ENCODE measurements at regions not wholly inside any gene's neighbourhood (a gene's known extent, or its start where the extent isn't known, plus 50 kb on each side); places are given as distances from the start of the nearest gene placed in this dataset.

DNA sequence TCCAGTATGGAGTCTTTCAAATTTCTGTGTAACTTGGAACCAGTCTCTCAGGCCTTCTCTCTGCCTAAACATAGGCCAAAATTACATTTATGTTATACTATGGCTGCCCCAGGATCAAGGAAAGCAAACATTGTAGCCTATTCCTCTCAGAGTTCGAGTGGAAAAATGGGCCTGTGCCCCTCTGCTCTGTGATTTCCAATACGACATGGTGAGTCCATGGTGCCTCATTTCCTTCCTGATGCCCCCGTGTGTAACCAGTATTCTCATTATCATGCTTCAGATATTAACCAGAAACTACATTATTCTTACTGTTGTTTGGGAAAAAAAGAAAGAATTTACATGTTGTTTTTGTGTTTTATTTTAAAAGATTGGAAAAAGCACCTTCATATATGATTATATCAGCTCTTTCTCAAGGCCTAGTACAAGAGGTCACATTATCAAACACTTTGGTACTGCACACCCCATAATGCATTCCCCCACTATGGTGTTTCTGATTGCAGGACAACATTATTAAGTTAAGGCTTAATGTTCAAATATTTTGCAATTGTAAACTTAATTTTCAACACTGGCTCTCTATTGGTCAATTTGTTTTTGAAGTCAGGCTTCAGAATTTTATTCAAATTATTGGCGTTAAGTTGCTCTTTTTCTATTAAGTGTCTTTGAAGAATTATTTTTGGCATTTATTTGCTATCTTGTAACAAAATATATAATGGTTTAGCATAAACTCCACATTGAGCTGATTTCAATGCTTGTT, 151.8 kb upstream of the SLC27A6 start:
- TF ChIP-seq EZH2 (IDR thresholded peaks at IDR 0.05; ENCODE audit: insufficient read depth, low read length) = no peak
- TF ChIP-seq, protein P1, sequence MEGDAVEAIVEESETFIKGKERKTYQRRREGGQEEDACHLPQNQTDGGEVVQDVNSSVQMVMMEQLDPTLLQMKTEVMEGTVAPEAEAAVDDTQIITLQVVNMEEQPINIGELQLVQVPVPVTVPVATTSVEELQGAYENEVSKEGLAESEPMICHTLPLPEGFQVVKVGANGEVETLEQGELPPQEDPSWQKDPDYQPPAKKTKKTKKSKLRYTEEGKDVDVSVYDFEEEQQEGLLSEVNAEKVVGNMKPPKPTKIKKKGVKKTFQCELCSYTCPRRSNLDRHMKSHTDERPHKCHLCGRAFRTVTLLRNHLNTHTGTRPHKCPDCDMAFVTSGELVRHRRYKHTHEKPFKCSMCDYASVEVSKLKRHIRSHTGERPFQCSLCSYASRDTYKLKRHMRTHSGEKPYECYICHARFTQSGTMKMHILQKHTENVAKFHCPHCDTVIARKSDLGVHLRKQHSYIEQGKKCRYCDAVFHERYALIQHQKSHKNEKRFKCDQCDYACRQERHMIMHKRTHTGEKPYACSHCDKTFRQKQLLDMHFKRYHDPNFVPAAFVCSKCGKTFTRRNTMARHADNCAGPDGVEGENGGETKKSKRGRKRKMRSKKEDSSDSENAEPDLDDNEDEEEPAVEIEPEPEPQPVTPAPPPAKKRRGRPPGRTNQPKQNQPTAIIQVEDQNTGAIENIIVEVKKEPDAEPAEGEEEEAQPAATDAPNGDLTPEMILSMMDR (IDR thresholded peaks at IDR 0.05; ENCODE audit: insufficient read depth, low read depth, low read length) = no peak
- H3K4me3 Mint-ChIP-seq (ENCODE audit: unreplicated experiment) = no peak overlapping the region

DNA sequence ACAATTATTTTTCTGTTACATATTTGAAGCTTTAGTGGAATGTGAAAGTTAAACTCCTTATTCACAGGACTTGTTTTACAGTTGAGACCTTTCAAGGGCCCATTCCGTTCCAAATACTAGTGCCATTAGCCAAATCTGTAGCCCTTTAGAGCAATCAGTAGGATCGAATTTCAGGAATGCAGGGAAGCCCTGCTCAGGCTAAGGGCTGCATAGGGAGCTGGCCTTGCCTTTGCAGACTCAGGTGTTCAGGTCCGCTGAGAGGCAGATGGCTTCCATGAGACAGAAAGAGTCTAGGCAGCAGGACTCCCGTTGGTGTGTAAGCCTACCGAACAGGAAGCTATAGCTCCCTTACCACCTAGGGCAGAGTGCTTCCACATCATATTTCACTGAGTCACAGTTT, 150.1 kb upstream of the SLC27A6 start:
- no peaks in the 10 kb centered on the region for H3K27me3 Mint-ChIP-seq (ENCODE audit: low read depth, unreplicated experiment)
- Histone ChIP-seq H4K20me1 (ENCODE audit: insufficient read depth, low read length) (no peaks in the 10 kb centered on the region), H3K9me3 (ENCODE audit: insufficient read depth, low read depth, low read length) (no peaks in the 10 kb centered on the region), H3K4me1 (ENCODE audit: insufficient read depth, low read length) (no peaks in the 10 kb centered on the region), H2AFZ (ENCODE audit: low read depth, low read length) (no peak overlapping the region), H3K27ac (ENCODE audit: low read depth, low read length) (no peak overlapping the region), H3K4me2 (ENCODE audit: low read length) (no peak overlapping the region), H3K9ac (ENCODE audit: low read length) (no peak overlapping the region), H3K79me2 (ENCODE audit: insufficient read depth, low read length) (no peaks in the 10 kb centered on the region), H3K27me3 (ENCODE audit: insufficient read depth, low read length) (no peaks in the 10 kb centered on the region), H3K36me3 (ENCODE audit: insufficient read depth, low read length) (no peaks in the 10 kb centered on the region), H3K4me3 (ENCODE audit: insufficient read depth, low read depth, low read length) (no peak overlapping the region)
- TF ChIP-seq EZH2 (IDR thresholded peaks at IDR 0.05; ENCODE audit: insufficient read depth, low read length) = no peak
- TF ChIP-seq, protein P1 (IDR thresholded peaks at IDR 0.05; ENCODE audit: insufficient read depth, low read depth, low read length) = no peak
- no peaks in the 10 kb centered on the region for H3K4me1 Mint-ChIP-seq (ENCODE audit: low read depth, unreplicated experiment)
- H3K36me3 Mint-ChIP-seq (ENCODE audit: low read depth, unreplicated experiment) = no peaks in the 10 kb centered on the region
- DNase-seq (ENCODE audit: low read depth) (no peak), FAIRE-seq (no peak)
- H3K9me3 Mint-ChIP-seq (ENCODE audit: unreplicated experiment) = peaks cover 3% of the 10 kb centered on the region
- H3K4me3 Mint-ChIP-seq (ENCODE audit: unreplicated experiment) = no peak overlapping the region
- H3K27ac Mint-ChIP-seq (ENCODE audit: unreplicated experiment) = no peak overlapping the region

More for the DNA sequence above, 151.8 kb upstream of the SLC27A6 start:
- Mint-ChIP-seq H3K27ac (ENCODE audit: unreplicated experiment) (no peak overlapping the region), H3K9me3 (ENCODE audit: unreplicated experiment) (peaks cover 3% of the 10 kb centered on the region), H3K4me1 (ENCODE audit: low read depth, unreplicated experiment) (no peaks in the 10 kb centered on the region), H3K36me3 (ENCODE audit: low read depth, unreplicated experiment) (no peaks in the 10 kb centered on the region), H3K27me3 (ENCODE audit: low read depth, unreplicated experiment) (no peaks in the 10 kb centered on the region)
- Histone ChIP-seq H4K20me1 (ENCODE audit: insufficient read depth, low read length) (no peaks in the 10 kb centered on the region), H3K4me1 (ENCODE audit: insufficient read depth, low read length) (no peaks in the 10 kb centered on the region), H3K36me3 (ENCODE audit: insufficient read depth, low read length) (no peaks in the 10 kb centered on the region), H3K79me2 (ENCODE audit: insufficient read depth, low read length) (no peaks in the 10 kb centered on the region), H3K27me3 (ENCODE audit: insufficient read depth, low read length) (no peaks in the 10 kb centered on the region), H3K27ac (ENCODE audit: low read depth, low read length) (no peak overlapping the region), H3K9ac (ENCODE audit: low read length) (no peak overlapping the region), H3K4me2 (ENCODE audit: low read length) (no peak overlapping the region), H3K4me3 (ENCODE audit: insufficient read depth, low read depth, low read length) (no peak overlapping the region), H2AFZ (ENCODE audit: low read depth, low read length) (no peak overlapping the region), H3K9me3 (ENCODE audit: insufficient read depth, low read depth, low read length) (no peaks in the 10 kb centered on the region)
- FAIRE-seq (no peak), DNase-seq (ENCODE audit: low read depth) (no peak)

DNA sequence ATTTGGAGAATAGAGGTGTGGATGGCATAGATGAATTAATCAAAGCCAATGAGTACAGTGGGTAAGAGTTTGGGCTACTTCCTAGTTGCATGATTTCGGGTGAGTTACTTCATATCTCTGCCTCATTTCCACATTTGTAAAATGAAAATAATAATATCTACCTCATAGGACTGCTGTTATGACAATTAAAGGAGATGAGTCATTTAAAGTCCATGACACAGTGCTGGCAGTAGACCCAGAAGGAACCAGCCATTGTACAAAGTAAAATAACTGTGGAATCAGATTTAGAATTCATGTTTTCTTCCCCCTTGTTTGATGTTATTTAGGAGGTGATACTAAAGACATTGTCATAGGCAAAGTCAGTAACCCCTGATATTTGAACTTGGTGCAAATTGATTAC, 139.5 kb upstream of the SLC27A6 start:
- Histone ChIP-seq H3K4me3 (ENCODE audit: insufficient read depth, low read depth, low read length) (no peak overlapping the region), H3K4me1 (ENCODE audit: insufficient read depth, low read length) (no peaks in the 10 kb centered on the region), H3K79me2 (ENCODE audit: insufficient read depth, low read length) (no peaks in the 10 kb centered on the region), H3K36me3 (ENCODE audit: insufficient read depth, low read length) (no peaks in the 10 kb centered on the region), H3K4me2 (ENCODE audit: low read length) (no peak overlapping the region), H4K20me1 (ENCODE audit: insufficient read depth, low read length) (no peaks in the 10 kb centered on the region), H3K9me3 (ENCODE audit: insufficient read depth, low read depth, low read length) (no peaks in the 10 kb centered on the region), H2AFZ (ENCODE audit: low read depth, low read length) (no peak overlapping the region), H3K27ac (ENCODE audit: low read depth, low read length) (no peak overlapping the region), H3K9ac (ENCODE audit: low read length) (no peak overlapping the region), H3K27me3 (ENCODE audit: insufficient read depth, low read length) (no peaks in the 10 kb centered on the region)
- TF ChIP-seq, protein P1 (IDR thresholded peaks at IDR 0.05; ENCODE audit: insufficient read depth, low read depth, low read length) = no peak
- no peak for TF ChIP-seq EZH2 (IDR thresholded peaks at IDR 0.05; ENCODE audit: insufficient read depth, low read length)
- Mint-ChIP-seq H3K4me3 (ENCODE audit: unreplicated experiment) (no peak overlapping the region), H3K36me3 (ENCODE audit: low read depth, unreplicated experiment) (no peaks in the 10 kb centered on the region), H3K27me3 (ENCODE audit: low read depth, unreplicated experiment) (no peaks in the 10 kb centered on the region), H3K27ac (ENCODE audit: unreplicated experiment) (no peak overlapping the region), H3K4me1 (ENCODE audit: low read depth, unreplicated experiment) (no peaks in the 10 kb centered on the region), H3K9me3 (ENCODE audit: unreplicated experiment) (no peaks in the 10 kb centered on the region)
- FAIRE-seq (no peak), DNase-seq (ENCODE audit: low read depth) (peak; percentile 20)
